ENCODE measurements at regions not wholly inside any gene's neighbourhood (a gene's known extent, or its start where the extent isn't known, plus 50 kb on each side); places are given as distances from the start of the nearest gene placed in this dataset.
A peak's percentile ranks its signal among the peaks of the same experiment; 100 is the strongest.

GRCh38 chr9:73031350-73031749 is 78.5 kb upstream of the ALDH1A1 start:
- DNase-seq (ENCODE audit: low read depth) = no peak
- TF ChIP-seq, protein P1, sequence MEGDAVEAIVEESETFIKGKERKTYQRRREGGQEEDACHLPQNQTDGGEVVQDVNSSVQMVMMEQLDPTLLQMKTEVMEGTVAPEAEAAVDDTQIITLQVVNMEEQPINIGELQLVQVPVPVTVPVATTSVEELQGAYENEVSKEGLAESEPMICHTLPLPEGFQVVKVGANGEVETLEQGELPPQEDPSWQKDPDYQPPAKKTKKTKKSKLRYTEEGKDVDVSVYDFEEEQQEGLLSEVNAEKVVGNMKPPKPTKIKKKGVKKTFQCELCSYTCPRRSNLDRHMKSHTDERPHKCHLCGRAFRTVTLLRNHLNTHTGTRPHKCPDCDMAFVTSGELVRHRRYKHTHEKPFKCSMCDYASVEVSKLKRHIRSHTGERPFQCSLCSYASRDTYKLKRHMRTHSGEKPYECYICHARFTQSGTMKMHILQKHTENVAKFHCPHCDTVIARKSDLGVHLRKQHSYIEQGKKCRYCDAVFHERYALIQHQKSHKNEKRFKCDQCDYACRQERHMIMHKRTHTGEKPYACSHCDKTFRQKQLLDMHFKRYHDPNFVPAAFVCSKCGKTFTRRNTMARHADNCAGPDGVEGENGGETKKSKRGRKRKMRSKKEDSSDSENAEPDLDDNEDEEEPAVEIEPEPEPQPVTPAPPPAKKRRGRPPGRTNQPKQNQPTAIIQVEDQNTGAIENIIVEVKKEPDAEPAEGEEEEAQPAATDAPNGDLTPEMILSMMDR (conservative IDR thresholded peaks at IDR 0.05; ENCODE audit: low read depth, low read length) = no peak
- H3K4me3 ChIP-seq (ENCODE audit: low read depth, low read length) = no peak overlapping the region

DNA sequence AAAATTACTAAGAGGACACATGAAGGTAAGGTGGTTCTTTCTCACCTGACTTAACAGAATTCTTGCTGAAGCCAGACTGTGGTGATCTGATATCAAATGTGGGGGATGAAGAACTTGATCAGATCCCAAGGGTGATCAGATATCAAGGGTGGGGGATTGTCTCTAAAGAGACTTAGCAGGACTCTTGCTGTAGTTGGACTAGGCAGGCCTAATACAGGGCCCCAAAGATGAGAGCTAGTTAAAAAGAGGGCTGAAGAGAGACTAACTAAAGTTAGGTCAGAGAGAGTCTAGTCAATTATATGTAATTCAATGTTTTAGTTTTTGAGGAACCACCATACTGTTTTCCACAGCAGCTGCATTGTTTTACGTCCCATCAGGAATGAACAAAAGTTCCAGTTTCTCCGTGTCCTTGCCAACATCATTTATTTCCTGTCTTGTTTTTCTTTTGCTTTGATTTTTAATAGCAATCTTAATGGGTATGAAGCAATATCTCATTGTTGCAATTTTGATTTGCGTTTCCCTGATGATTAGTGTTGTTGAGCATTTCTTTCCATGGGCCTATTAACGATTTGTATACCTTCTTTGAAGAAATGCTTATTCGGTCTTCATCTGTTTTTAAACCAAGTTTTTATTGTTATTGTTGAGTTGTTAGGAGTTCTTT is 77.6 kb upstream of the ALDH1A1 start:
- TF ChIP-seq, protein P1 (conservative IDR thresholded peaks at IDR 0.05; ENCODE audit: low read depth, low read length) = no peak

GRCh38 chr9:73029346-73029745 is 76.5 kb upstream of the ALDH1A1 start:
- DNase-seq (ENCODE audit: low read depth) = no peak
- TF ChIP-seq, protein P1 (conservative IDR thresholded peaks at IDR 0.05; ENCODE audit: low read depth, low read length) = no peak
- no peak overlapping the region for H3K4me3 ChIP-seq (ENCODE audit: low read depth, low read length)

More for the DNA sequence above, 77.6 kb upstream of the ALDH1A1 start:
- DNase-seq (ENCODE audit: low read depth) = no peak
- no peak overlapping the region for H3K4me3 ChIP-seq (ENCODE audit: low read depth, low read length)

DNA sequence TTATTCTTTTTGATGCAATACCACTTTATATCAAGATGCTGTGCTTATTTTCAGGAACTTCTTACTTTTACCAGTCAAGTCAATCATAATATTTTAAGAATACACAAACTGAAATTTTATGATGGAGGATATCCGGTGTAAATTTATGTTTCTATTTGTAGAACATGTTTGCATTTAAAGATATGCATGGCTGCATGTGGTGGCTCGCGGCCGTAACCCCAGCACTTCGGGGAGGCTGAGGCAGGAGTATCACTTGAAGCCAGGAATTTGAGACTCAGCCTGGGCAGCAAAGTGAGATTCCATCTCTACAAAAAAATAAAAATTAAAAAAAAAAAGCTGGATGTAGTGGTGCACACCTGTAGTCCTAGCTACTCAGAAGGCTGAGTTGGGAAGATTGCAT is 73.5 kb upstream of the ALDH1A1 start:
- TF ChIP-seq, protein P1 (conservative IDR thresholded peaks at IDR 0.05; ENCODE audit: low read depth, low read length) = no peak
- H3K4me3 ChIP-seq (ENCODE audit: low read depth, low read length) = no peak overlapping the region
- DNase-seq (ENCODE audit: low read depth) = no peak

- DNase-seq (ENCODE audit: low read depth) = no peak
- TF ChIP-seq, protein P1 (conservative IDR thresholded peaks at IDR 0.05; ENCODE audit: low read depth, low read length) = no peak
Measured at GRCh38 chr9:73024601-73025034, 71.8 kb upstream of the ALDH1A1 start.

GRCh38 chr9:73023025-73023541 is 70.2 kb upstream of the ALDH1A1 start:
- TF ChIP-seq, protein P1 (conservative IDR thresholded peaks at IDR 0.05; ENCODE audit: low read depth, low read length) = peak; percentile 92
- peak; percentile 79 for DNase-seq (ENCODE audit: low read depth)

More at GRCh38 chr9:73024601-73025034, 71.8 kb upstream of the ALDH1A1 start:
- no peak overlapping the region for H3K4me3 ChIP-seq (ENCODE audit: low read depth, low read length)

GRCh38 chr9:73022353-73022752 is 69.5 kb upstream of the ALDH1A1 start:
- no peak for DNase-seq (ENCODE audit: low read depth)
- no peak overlapping the region for H3K4me3 ChIP-seq (ENCODE audit: low read depth, low read length)
- TF ChIP-seq, protein P1 (conservative IDR thresholded peaks at IDR 0.05; ENCODE audit: low read depth, low read length) = no peak

More at GRCh38 chr9:73023025-73023541, 70.2 kb upstream of the ALDH1A1 start:
- no peak overlapping the region for H3K4me3 ChIP-seq (ENCODE audit: low read depth, low read length)

Data from choroid plexus epithelial cell (primary cell).